Activated CD8-positive, alpha-beta T cell treated with anti-CD3 and anti-CD28 coated beads for 36 hours (primary cell): ENCODE measurements at regions not wholly inside any gene's neighbourhood (a gene's known extent, or its start where the extent isn't known, plus 50 kb on each side); places are given as distances from the start of the nearest gene placed in this dataset.

ENCODE experiments used
- ATAC-seq: fragments of 200-7000 bp; cut with Tn5 transposase; one replicate; pipeline ENCODE4 v1.10.0; 2021; ENCODE audit warnings: mild to moderate bottlenecking, moderate library complexity
- CTCF ChIA-PET: fragments of 350-600 bp; sonication (Branson Sonifier 250); formaldehyde crosslinking; loops from one replicate; lab custom pipeline; 2021; ENCODE audit warnings: antibody characterized with exemption; lab: Charles Lee
- POLR2A ChIA-PET: fragments of 350-600 bp; sonication (Branson Sonifier 250); formaldehyde crosslinking; loops from one replicate; lab custom pipeline; 2021; ENCODE audit warnings: antibody characterized with exemption; lab: Charles Lee
- DNase-seq: peaks from one replicate; pipeline ENCODE4 v3.0.0-alpha.2; 2020
- H3K27ac Mint-ChIP-seq: one replicate; pipeline ENCODE4 v1.8.0; 2021; ENCODE audit warnings: mild to moderate bottlenecking, mixed read lengths
- H3K27me3 Mint-ChIP-seq: one replicate; pipeline ENCODE4 v1.8.0; 2021; ENCODE audit warnings: mixed read lengths
- H3K36me3 Mint-ChIP-seq: one replicate; pipeline ENCODE4 v1.8.0; 2021; ENCODE audit warnings: low read depth, mixed read lengths
- H3K4me1 Mint-ChIP-seq: one replicate; pipeline ENCODE4 v1.8.0; 2021; ENCODE audit warnings: low read depth, mixed read lengths
- H3K4me3 Mint-ChIP-seq: one replicate; pipeline ENCODE4 v1.8.0; 2021; ENCODE audit warnings: mild to moderate bottlenecking, moderate library complexity, mixed read lengths
- H3K9me3 Mint-ChIP-seq: one replicate; pipeline ENCODE4 v1.8.0; 2021; ENCODE audit warnings: mixed read lengths
- intact Hi-C: fragments of 100-400 bp; cut with micrococcal nuclease; formaldehyde crosslinking; loops from one replicate; pipeline ENCODE4 v1.10.0; 2022
- TF ChIP-seq, protein P1 (sequence below): fragments of 200-600 bp; IDR thresholded peaks from one replicate; pipeline ENCODE4 v1.8.0; 2022; ENCODE audit warnings: antibody characterized with exemption, mild to moderate bottlenecking

GRCh38 chr5:143494595-143494994 is 91.1 kb upstream of the NR3C1 start:
- ChIA-PET CTCF (no interaction called here), POLR2A (no interaction called here)
- DNase-seq = no peak
- no peaks in the 10 kb centered on the region for H3K9me3 Mint-ChIP-seq
- ATAC-seq = no peak
- H3K27me3 Mint-ChIP-seq = peaks cover 2% of the 10 kb centered on the region
- H3K4me3 Mint-ChIP-seq = no peak overlapping the region
- TF ChIP-seq, protein P1, sequence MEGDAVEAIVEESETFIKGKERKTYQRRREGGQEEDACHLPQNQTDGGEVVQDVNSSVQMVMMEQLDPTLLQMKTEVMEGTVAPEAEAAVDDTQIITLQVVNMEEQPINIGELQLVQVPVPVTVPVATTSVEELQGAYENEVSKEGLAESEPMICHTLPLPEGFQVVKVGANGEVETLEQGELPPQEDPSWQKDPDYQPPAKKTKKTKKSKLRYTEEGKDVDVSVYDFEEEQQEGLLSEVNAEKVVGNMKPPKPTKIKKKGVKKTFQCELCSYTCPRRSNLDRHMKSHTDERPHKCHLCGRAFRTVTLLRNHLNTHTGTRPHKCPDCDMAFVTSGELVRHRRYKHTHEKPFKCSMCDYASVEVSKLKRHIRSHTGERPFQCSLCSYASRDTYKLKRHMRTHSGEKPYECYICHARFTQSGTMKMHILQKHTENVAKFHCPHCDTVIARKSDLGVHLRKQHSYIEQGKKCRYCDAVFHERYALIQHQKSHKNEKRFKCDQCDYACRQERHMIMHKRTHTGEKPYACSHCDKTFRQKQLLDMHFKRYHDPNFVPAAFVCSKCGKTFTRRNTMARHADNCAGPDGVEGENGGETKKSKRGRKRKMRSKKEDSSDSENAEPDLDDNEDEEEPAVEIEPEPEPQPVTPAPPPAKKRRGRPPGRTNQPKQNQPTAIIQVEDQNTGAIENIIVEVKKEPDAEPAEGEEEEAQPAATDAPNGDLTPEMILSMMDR = no peak
- intact Hi-C loops = no loop called here
- no peak overlapping the region for H3K27ac Mint-ChIP-seq
- no peaks in the 10 kb centered on the region for H3K4me1 Mint-ChIP-seq
- no peaks in the 10 kb centered on the region for H3K36me3 Mint-ChIP-seq

- no peak for DNase-seq
- H3K27ac Mint-ChIP-seq = no peak overlapping the region
- no peaks in the 10 kb centered on the region for H3K36me3 Mint-ChIP-seq
- intact Hi-C loops = no loop called here
- no peaks in the 10 kb centered on the region for H3K4me1 Mint-ChIP-seq
- POLR2A ChIA-PET = no interaction called here
- H3K9me3 Mint-ChIP-seq = no peaks in the 10 kb centered on the region
- no peak for ATAC-seq
- no peak overlapping the region for H3K4me3 Mint-ChIP-seq
- TF ChIP-seq, protein P1 = no peak
- peaks cover 2% of the 10 kb centered on the region for H3K27me3 Mint-ChIP-seq
- CTCF ChIA-PET = interaction anchor here (0.6 kb wide), 1 partner anchor 9 kb away, joined by 3 read pairs; no protein-coding TSS in a partner anchor
Observed at GRCh38 chr5:143494162-143494561, 90.7 kb upstream of the NR3C1 start.

- Mint-ChIP-seq H3K4me1 (no peaks in the 10 kb centered on the region), H3K27me3 (no peaks in the 10 kb centered on the region), H3K4me3 (no peak overlapping the region), H3K9me3 (no peaks in the 10 kb centered on the region), H3K36me3 (no peaks in the 10 kb centered on the region), H3K27ac (no peak overlapping the region)
- intact Hi-C loops = no loop called here
- ATAC-seq (no peak), DNase-seq (no peak)
- CTCF ChIA-PET = no interaction called here
- POLR2A ChIA-PET = no interaction called here
- TF ChIP-seq, protein P1 = no peak
Observed at GRCh38 chr5:143492783-143493182, 89.3 kb upstream of the NR3C1 start.

DNA sequence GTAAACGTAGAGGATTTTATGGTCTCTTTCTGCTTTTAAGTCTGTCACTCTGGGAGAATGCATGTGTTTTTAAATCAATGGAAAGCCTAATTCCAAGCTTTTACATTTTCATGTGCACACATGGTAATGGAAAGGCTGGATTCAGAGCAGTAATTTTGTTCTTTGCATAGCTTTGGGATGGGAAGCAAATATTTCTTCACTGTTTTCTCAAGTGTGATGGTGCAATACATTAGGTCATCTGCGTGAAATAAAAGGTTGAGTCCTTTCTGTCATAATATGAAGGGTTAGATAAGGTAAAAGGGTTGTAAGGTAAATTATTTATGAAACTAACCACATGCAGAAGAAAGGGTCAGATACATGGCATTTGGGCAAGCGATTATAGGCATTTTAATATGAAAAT is 88.2 kb upstream of the NR3C1 start:
- Mint-ChIP-seq H3K36me3 (no peaks in the 10 kb centered on the region), H3K4me1 (no peaks in the 10 kb centered on the region), H3K9me3 (no peaks in the 10 kb centered on the region), H3K4me3 (no peak overlapping the region), H3K27ac (no peak overlapping the region), H3K27me3 (no peaks in the 10 kb centered on the region)
- ATAC-seq (no peak), DNase-seq (no peak)
- intact Hi-C loops = no loop called here
- TF ChIP-seq, protein P1 = no peak
- ChIA-PET POLR2A (no interaction called here), CTCF (no interaction called here)

- H3K9me3 Mint-ChIP-seq = no peaks in the 10 kb centered on the region
- no peaks in the 10 kb centered on the region for H3K36me3 Mint-ChIP-seq
- H3K4me3 Mint-ChIP-seq = no peak overlapping the region
- no peaks in the 10 kb centered on the region for H3K4me1 Mint-ChIP-seq
- CTCF ChIA-PET = no interaction called here
- TF ChIP-seq, protein P1 = no peak
- POLR2A ChIA-PET = no interaction called here
- DNase-seq (no peak), ATAC-seq (no peak)
- intact Hi-C loops = no loop called here
- H3K27me3 Mint-ChIP-seq = no peaks in the 10 kb centered on the region
- no peak overlapping the region for H3K27ac Mint-ChIP-seq
Observed at GRCh38 chr5:143488381-143488780, 84.9 kb upstream of the NR3C1 start.
